NT2/D1 (cell line): ENCODE measurements at regions not wholly inside any gene's neighbourhood (a gene's known extent, or its start where the extent isn't known, plus 50 kb on each side); places are given as distances from the start of the nearest gene placed in this dataset.

Source experiments
- SUZ12 ChIP-seq: IDR thresholded peaks from 2 replicates; pipeline ENCODE4 v1.6.1; 2011; ENCODE audit not compliant: insufficient read length, insufficient read depth; ENCODE audit errors: extremely low read depth
- YY1 ChIP-seq: IDR thresholded peaks from 2 replicates; pipeline ENCODE4 v1.6.1; 2011; ENCODE audit not compliant: insufficient read length, insufficient read depth
- ZNF274 ChIP-seq: IDR thresholded peaks from 2 replicates; pipeline ENCODE4 v1.6.1; 2011; ENCODE audit warnings: mild to moderate bottlenecking, low read depth, low read length

DNA sequence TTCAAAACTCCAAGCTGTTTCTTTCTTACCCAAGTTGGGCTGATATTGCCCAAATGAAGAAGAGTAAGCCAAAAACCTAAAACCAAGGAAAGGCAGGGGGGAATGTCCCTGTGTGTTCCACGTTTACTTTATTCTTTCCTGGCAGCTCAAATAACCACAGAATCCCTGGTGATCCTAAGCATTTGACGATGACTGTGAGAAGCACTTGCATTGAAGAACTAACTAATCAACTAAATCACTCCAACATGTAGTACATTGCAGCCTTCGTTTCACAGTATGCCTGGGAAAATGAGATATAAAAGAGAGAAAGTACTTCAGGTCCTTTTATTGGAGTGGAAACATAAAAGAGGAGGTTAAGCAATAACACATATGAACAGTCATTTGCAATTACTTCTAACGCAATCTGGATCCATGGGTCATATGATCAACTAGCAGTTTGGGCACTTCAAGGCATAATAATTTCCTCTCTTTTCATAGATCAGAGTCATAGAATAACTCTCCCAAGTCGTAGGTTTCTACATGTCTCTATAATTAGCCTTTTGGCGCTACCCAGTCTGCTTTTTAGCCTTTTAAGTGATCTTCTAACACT, 338.4 kb downstream of the TMEM167A start:
- TF ChIP-seq ZNF274 (no peak), YY1 (no peak), SUZ12 (no peak)
